ENCODE measurements at regions not wholly inside any gene's neighbourhood (a gene's known extent, or its start where the extent isn't known, plus 50 kb on each side); places are given as distances from the start of the nearest gene placed in this dataset.

DNA sequence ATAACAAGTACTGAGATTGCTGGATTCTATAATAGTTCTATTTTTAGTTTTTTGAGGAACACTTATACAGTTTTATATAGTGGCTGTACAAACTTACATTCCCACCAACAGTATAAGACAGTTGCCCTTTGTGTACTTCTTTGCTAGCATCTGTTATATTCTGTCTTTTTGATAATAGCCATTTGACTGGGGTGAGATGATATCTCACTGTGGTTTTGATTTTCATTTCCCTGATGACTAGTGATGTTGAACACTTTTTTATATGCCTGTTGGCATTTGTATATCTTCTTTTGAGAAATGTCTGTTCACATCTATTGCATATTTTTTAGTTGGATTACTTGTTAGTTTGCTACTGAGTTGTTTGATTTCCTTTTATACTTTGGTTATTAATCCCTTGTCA, 204.1 kb upstream of the SMC2 start:
- no peak overlapping the region for H3K27ac ChIP-seq (ENCODE audit: low read length)
- no peak for TF ChIP-seq EZH2phosphoT487 (IDR thresholded peaks at IDR 0.05; ENCODE audit: low read depth)
- TF ChIP-seq, protein P1, sequence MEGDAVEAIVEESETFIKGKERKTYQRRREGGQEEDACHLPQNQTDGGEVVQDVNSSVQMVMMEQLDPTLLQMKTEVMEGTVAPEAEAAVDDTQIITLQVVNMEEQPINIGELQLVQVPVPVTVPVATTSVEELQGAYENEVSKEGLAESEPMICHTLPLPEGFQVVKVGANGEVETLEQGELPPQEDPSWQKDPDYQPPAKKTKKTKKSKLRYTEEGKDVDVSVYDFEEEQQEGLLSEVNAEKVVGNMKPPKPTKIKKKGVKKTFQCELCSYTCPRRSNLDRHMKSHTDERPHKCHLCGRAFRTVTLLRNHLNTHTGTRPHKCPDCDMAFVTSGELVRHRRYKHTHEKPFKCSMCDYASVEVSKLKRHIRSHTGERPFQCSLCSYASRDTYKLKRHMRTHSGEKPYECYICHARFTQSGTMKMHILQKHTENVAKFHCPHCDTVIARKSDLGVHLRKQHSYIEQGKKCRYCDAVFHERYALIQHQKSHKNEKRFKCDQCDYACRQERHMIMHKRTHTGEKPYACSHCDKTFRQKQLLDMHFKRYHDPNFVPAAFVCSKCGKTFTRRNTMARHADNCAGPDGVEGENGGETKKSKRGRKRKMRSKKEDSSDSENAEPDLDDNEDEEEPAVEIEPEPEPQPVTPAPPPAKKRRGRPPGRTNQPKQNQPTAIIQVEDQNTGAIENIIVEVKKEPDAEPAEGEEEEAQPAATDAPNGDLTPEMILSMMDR (IDR thresholded peaks at IDR 0.05; ENCODE audit: low read depth, low read length): no peak
- H3K27me3 ChIP-seq (ENCODE audit: low read depth, low read length): no peaks in the 10 kb centered on the region
- no peak overlapping the region for H3K9ac ChIP-seq (ENCODE audit: low read length)
- H3K36me3 ChIP-seq (replicated peaks; ENCODE audit: low read depth, low read length): no peaks in the 10 kb centered on the region
- no peak overlapping the region for H3K4me3 ChIP-seq (ENCODE audit: low read length)
- no peak overlapping the region for H2AFZ ChIP-seq (ENCODE audit: low read depth, low read length)
- H3K4me2 ChIP-seq (ENCODE audit: low read length): no peak overlapping the region
- no peaks in the 10 kb centered on the region for H3K4me1 ChIP-seq (ENCODE audit: low read length)
- no peaks in the 10 kb centered on the region for H3K79me2 ChIP-seq (ENCODE audit: low read length)
- H4K20me1 ChIP-seq (ENCODE audit: insufficient read depth, low read length): no peaks in the 10 kb centered on the region
- H3K9me3 ChIP-seq (ENCODE audit: insufficient read depth, low read length): no peaks in the 10 kb centered on the region

DNA sequence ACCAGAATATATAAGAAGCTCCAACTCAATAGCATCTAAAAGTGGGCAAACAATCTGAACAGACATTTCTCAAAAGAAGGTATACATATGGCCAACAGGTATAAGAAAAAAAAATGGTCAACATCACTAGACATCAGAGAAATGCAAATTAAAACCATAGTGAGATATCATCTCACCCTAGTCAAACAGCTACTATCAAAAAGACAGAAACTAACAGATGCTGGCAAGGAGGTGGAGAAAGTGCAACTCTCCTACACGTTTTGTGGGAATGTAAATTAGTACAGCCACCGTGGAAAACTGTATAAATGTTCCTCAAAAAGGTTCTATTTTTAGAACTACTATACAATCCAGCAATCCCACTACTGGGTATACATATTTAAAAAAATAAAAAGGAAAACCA, 199.9 kb upstream of the SMC2 start:
- Histone ChIP-seq H3K9ac (ENCODE audit: low read length) (no peak overlapping the region), H3K27ac (ENCODE audit: low read length) (no peak overlapping the region)
- no peak for TF ChIP-seq EZH2phosphoT487 (IDR thresholded peaks at IDR 0.05; ENCODE audit: low read depth)
- TF ChIP-seq, protein P1 (IDR thresholded peaks at IDR 0.05; ENCODE audit: low read depth, low read length): no peak

DNA sequence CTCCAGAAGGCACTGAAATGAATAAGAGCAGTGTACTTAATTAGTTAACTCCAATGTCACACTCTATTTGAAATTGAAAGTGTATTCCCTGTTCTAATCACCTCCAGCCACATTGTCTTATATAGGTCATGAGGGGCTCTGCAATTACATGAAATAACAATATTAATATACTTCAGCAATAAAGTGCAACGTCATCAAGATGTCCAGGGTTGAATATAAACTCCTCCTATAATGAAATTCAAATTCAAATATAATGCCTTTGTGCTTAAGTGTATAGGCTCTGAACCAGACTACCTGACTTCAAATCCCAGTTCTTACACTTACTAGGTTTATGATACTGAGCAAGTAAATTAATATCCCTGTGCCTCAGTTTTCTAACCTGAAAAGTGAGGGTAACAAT, 195.6 kb upstream of the SMC2 start:
- H3K4me2 ChIP-seq (ENCODE audit: low read length): no peak overlapping the region
- H3K9ac ChIP-seq (ENCODE audit: low read length): no peak overlapping the region
- H4K20me1 ChIP-seq (ENCODE audit: insufficient read depth, low read length): no peaks in the 10 kb centered on the region
- no peaks in the 10 kb centered on the region for H3K79me2 ChIP-seq (ENCODE audit: low read length)
- H3K4me3 ChIP-seq (ENCODE audit: low read length): no peak overlapping the region
- H3K27me3 ChIP-seq (ENCODE audit: low read depth, low read length): no peaks in the 10 kb centered on the region
- no peak for TF ChIP-seq EZH2phosphoT487 (IDR thresholded peaks at IDR 0.05; ENCODE audit: low read depth)
- TF ChIP-seq, protein P1 (IDR thresholded peaks at IDR 0.05; ENCODE audit: low read depth, low read length): no peak
- no peak overlapping the region for H2AFZ ChIP-seq (ENCODE audit: low read depth, low read length)
- H3K4me1 ChIP-seq (ENCODE audit: low read length): no peaks in the 10 kb centered on the region
- H3K36me3 ChIP-seq (replicated peaks; ENCODE audit: low read depth, low read length): no peaks in the 10 kb centered on the region
- H3K9me3 ChIP-seq (ENCODE audit: insufficient read depth, low read length): no peaks in the 10 kb centered on the region
- no peak overlapping the region for H3K27ac ChIP-seq (ENCODE audit: low read length)

More for the DNA sequence above, 199.9 kb upstream of the SMC2 start:
- Histone ChIP-seq H3K27me3 (ENCODE audit: low read depth, low read length) (no peaks in the 10 kb centered on the region), H3K9me3 (ENCODE audit: insufficient read depth, low read length) (no peaks in the 10 kb centered on the region), H3K79me2 (ENCODE audit: low read length) (no peaks in the 10 kb centered on the region), H3K4me3 (ENCODE audit: low read length) (no peak overlapping the region), H3K36me3 (replicated peaks; ENCODE audit: low read depth, low read length) (no peaks in the 10 kb centered on the region), H3K4me1 (ENCODE audit: low read length) (no peaks in the 10 kb centered on the region), H3K4me2 (ENCODE audit: low read length) (no peak overlapping the region), H4K20me1 (ENCODE audit: insufficient read depth, low read length) (no peaks in the 10 kb centered on the region), H2AFZ (ENCODE audit: low read depth, low read length) (no peak overlapping the region)

DNA sequence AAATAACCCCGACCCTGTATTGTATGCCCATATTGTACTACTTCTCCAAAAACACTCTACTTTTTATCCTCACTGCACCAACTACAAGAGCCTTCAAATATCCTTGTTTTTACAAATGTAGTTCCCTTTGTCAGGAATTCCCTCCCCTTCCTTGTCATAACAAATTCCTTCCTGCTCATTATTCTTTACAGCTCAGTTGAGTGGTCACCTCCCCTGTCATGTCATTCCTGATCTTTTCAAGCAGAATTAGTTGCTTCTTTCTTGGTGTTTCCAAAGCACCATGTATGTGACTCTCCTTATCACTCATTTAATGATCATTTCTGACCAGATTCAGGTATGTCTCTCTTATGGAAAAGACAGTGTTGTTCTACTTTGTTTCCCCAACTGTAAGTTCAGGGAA, 194.2 kb upstream of the SMC2 start:
- Histone ChIP-seq H3K4me3 (ENCODE audit: low read length) (no peak overlapping the region), H3K4me1 (ENCODE audit: low read length) (no peaks in the 10 kb centered on the region), H2AFZ (ENCODE audit: low read depth, low read length) (no peak overlapping the region), H3K4me2 (ENCODE audit: low read length) (no peak overlapping the region), H3K27me3 (ENCODE audit: low read depth, low read length) (no peaks in the 10 kb centered on the region), H3K79me2 (ENCODE audit: low read length) (no peaks in the 10 kb centered on the region), H4K20me1 (ENCODE audit: insufficient read depth, low read length) (no peaks in the 10 kb centered on the region), H3K27ac (ENCODE audit: low read length) (no peak overlapping the region), H3K36me3 (replicated peaks; ENCODE audit: low read depth, low read length) (no peaks in the 10 kb centered on the region), H3K9me3 (ENCODE audit: insufficient read depth, low read length) (no peaks in the 10 kb centered on the region), H3K9ac (ENCODE audit: low read length) (no peak overlapping the region)
- TF ChIP-seq, protein P1 (IDR thresholded peaks at IDR 0.05; ENCODE audit: low read depth, low read length): no peak
- no peak for TF ChIP-seq EZH2phosphoT487 (IDR thresholded peaks at IDR 0.05; ENCODE audit: low read depth)

Measured in OCI-LY3 (cell line).